GM19043 (cell line): ENCODE measurements at regions not wholly inside any gene's neighbourhood (a gene's known extent, or its start where the extent isn't known, plus 50 kb on each side); places are given as distances from the start of the nearest gene placed in this dataset.

Source experiments
- ATAC-seq: cut with Tn5 transposase; IDR thresholded peaks from one replicate; pipeline ENCODE4 v1.9.1; 2021; ENCODE audit warnings: low read depth; ENCODE audit not compliant: unreplicated experiment

- ATAC-seq: no peak
Measured at GRCh38 chr16:66155933-66156332, 210.6 kb upstream of the CDH5 start.

DNA sequence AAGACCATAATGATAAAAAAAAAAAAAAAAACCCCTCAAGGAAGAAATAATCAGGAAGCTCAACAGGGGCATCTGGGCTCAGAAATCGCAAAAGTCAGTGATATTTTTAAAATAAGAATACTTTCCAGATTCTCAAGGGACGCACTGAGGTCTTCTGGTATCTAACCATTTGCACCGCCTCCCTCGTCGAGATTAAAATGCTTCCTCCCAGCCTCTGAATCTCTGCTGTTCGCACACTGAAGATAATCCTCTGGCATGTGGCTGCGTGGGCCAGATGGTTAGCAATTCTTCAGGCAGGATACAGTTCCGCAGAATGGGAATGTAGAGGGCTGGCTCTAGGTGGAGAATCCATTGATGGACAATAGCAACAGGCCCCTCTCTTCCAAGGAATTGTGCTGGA is 211.7 kb upstream of the CDH5 start:
- no peak for ATAC-seq

GRCh38 chr16:66152823-66153393 is 213.6 kb upstream of the CDH5 start:
- no peak for ATAC-seq

- ATAC-seq: no peak
Measured at GRCh38 chr16:66152181-66152580, 214.3 kb upstream of the CDH5 start.

DNA sequence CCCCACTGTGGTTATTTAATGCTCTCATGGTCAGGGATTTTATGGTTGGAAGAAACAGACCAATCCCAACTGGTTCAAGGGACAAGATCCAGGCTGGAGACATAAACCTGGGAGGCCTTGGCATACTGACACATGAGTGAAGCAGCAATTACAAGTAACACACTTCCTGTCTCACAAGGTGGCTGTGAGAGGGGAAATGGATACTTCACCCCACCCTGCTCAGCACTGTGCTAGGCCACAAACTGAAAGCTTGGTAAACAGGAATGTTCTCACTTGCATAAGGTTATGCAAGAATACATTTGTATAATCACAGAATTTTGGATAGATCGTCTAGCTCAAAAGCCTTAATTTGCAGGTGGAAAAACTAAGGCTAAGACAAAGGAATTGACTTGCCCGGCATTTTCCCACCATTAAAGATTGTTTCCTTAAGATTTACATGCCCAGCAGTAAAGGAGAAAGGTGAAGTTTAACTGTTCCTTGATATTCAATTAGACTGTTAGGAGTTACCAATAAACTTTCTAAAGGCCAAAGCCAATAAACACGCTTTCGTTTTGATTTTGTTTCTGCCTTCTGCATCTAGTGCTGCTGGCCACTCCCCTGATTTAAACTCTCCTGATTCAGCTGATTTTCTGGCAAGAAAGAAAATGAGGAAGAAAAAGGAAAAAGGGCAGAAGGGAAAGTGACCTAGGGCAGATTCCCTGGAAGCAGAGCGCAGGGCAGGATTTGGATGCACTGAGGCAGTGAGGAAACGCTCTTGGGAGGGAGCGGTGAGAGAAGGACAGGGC is 215.6 kb upstream of the CDH5 start:
- ATAC-seq: no peak

DNA sequence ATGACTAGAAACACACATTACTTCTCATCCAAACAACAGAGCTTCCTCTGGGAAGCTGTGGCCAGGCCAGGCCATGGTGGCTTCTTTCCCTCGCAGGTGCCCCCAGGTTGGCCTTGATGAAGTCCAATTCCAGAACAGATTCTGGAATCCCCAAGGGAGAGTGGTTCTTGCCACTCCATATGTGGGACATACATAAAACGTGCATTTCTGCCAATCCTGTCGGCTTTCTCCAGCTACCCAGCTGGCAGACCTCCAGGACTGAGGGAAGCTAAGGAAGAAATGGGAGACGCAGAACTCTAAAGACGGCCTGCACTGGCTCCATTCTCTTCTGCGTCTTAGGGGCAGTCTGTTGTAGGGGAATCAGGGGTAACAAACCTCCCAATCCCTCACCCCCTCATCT is 219.2 kb upstream of the CDH5 start:
- ATAC-seq: no peak

DNA sequence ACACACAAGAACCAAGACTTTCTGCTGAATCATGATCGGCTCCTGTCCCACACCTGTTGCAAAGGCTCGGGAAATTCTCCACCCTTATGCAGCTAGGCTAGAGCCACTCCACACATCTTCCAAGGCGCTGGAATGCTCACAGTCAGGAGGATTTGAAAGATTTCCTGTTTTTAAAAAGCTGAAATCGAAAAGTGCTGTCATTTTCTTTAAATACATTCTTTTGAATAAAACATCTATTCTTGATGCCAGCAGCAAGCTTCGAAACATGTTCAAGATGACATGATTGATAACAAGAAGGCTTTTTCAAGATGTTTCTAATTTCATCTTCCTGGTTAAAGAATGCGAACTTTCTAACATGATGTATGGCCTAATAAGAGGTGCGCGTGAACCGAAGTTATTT is 219.7 kb upstream of the CDH5 start:
- no peak for ATAC-seq

DNA sequence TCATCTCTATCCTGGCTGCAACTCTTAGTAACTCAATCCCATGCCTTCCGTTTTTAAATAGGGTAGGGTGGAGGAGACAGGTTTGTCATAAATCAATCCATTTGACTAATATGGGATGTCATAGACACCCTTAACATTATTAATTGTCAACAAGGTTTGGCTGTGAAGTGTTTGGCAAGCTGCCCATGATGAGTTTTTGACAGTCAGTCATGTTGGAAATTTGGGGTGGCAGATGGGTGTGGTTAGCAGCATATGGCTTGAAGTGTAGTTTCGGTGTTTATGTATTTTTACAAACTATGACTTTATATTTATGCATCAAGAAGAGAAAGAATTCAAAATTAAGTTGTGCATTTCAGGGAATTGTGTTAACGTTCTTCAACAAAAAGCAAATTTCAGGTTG is 221.8 kb upstream of the CDH5 start:
- ATAC-seq: no peak

GRCh38 chr16:66143415-66143814 is 223.1 kb upstream of the CDH5 start:
- ATAC-seq: no peak

DNA sequence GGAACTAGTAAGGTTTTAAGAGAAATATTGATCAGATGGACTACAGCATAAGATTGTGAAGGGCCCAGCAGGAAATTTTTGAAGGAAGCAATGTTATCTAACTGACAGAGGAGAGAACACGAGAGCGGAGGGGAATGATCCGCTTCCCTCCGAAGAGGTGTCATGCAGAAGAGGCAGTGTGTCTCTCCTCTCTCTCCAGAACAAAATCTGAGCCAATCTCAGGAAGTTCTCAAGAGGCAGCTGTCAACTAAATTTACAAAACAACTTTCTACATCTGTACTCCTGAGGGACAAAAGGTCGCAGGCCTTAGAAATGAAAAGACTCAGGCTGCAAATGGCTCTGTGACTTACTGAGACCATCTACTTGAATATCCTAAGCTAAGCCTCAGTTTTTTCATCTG is 224.6 kb upstream of the CDH5 start:
- no peak for ATAC-seq

DNA sequence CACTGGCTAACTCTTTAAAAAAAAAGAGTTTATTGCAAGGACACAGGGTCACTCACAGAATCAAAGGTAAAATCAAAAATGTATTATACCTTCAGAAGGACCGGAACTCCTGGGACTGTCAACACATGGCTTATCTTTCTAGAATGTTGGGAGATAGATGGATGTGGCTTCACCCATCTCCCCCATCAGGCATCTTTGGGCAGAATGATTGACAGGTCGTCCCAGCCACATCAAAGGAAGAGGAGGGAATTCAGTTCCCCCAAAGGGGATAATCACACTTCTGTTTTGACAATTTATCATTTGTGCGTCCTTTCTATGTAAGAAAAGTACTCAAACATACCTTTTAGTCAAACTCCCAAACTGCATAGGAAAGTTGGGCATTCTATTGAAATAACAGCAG is 228.6 kb upstream of the CDH5 start:
- ATAC-seq: no peak

- ATAC-seq: no peak
Measured at GRCh38 chr16:66136841-66137240, 229.7 kb upstream of the CDH5 start.

DNA sequence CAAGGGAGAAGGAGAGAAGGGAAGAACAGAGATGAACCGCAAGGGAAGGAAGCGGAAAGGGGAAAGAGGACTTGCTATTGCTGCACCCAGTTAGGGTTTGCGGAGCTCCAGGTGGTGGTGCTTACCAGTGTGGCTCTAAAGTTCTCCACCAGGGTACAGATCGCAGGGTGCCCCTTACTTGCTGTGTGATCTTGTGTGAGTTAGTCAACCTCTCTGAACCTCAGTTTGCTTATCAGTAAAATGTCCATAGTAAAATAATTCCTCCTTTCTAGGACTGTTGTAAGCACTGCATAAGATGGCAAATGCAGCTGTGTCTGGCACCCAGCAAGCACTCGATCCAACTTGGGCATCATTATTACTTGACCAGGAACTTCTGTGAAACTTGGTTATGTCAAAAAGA is 230.7 kb upstream of the CDH5 start:
- no peak for ATAC-seq

DNA sequence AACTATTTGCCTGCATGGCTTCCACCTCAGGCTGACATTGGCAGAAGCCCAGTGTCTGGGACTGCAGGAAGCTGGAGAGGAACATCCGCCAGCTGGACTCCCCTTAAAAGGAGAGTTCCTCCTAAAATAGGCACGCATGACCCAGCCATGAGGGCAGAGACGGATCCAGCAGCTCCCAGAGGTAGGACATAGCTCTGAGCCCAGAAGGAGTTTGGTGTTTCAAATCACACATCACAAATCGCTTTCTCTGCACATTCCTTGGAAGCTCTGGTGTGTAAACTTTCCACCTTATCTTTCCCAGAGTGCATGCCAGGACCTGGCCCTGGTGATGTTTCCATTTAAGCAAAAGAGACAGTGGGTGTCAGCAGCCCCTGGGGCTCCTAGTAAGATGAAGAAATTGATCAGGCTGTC is 231.1 kb upstream of the CDH5 start:
- ATAC-seq: no peak

DNA sequence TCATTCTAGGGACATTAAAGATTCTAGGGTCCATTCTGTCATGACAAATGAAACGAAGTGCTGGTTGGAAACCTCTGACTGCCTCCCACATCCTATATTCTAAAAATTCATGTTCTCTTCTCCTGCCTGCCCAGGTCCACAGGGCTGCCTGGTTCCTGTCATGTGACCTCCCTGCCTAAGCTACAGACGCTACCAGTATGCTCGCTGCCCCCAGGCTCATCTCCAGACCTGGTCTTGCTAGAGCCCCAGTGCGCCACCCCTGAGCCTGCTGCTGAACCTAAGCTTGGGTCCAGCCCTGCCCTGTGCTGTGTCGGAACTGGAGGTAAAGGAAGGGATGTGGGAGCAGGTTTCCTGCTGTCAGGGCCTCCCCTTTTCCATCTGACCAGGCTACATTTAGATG is 231.6 kb upstream of the CDH5 start:
- no peak for ATAC-seq

GRCh38 chr16:66133643-66134338 is 232.7 kb upstream of the CDH5 start:
- ATAC-seq: no peak

DNA sequence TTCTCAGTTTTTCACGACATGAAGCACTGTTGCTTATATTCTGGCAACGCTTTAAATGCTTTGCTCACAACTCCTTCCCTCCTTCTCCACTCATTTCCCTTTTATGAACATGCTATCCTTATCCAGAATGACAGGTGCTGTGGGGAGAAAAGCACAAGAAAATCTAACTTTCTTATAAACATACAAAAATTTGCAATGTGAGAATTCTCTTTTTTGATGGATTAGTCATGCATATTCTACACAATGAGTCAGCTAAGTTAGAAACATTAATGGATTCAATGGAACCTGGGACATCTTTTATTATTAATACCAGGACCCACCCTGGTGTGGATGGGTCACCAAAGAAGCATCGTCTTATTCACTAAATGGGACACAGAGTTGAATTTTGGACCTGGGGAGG is 234.6 kb upstream of the CDH5 start:
- no peak for ATAC-seq

DNA sequence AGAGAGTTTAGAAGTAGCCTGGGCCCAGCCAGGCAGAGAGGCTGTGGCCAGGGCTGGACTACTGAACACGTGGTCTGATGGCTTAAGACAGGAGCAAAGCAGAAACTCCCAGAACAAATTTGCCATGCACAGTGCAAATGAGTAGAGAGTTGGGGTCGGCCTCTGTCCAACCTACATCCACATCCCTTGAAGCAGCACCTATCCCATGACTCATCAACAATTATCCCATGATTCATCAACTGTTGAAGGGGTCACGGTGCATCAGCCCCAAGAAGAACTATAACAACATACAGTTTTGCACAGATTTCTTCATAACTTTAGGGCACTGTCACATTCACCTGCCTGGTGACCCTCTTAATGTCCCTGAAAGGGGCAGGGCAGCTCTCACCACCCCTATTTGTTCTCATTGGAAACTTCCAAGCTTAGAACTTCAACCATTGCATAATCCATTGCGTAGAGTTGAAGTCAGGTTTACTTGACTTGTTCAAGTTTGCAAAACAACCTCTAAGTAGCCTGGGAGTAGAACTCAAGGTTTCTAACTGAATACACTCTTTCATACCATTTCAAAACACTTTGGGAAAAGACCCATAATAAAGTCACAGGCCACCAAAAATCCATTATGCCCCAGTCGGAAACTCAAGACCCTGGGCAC is 235.2 kb upstream of the CDH5 start:
- ATAC-seq: no peak

- ATAC-seq: no peak
Measured at GRCh38 chr16:66130296-66130905, 236.1 kb upstream of the CDH5 start.

DNA sequence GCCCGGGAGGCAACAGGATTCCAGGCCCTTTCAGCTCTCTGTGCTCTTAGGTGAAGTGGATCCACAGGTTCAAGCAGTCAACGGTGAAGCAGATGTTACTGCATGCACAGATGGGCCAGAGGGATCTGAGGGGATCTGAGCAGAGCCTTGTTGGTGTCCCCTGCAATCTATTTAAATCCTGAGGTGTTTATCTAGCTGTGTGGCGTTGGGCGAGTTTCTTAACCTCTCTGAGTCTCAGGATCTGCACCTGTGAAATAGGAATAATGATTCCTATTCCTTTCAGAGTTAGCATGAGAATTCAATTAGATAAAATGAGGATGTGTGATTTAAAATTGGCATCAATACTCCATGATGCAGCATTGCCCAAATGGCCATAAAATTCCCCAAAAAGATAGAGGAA is 237.3 kb upstream of the CDH5 start:
- ATAC-seq: no peak

- ATAC-seq: no peak
Measured at GRCh38 chr16:66128371-66128770, 238.1 kb upstream of the CDH5 start.
